ENCODE measurements at regions not wholly inside any gene's neighbourhood (a gene's known extent, or its start where the extent isn't known, plus 50 kb on each side); places are given as distances from the start of the nearest gene placed in this dataset.

DNA sequence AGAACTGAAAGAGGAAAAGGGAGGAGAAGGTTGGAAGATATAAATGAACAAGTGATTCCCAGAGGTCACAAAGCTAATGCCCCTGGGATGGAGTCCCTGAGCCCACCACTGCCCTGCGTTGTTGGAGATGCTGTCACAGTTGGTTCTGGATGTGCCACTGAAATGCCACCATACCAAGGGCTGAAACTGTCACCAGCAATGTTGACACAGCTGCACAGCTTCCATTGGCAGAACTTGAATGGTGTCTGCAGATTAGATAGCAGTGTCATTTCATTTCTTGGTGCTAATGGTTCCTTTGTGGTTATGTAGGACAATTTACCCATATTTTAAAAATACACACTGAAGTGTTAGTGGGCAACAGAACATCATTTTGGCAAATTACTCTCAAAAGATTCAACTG, 120.7 kb downstream of the TBXT start:
- DNase-seq (ENCODE audit: low read depth), result no peak

DNA sequence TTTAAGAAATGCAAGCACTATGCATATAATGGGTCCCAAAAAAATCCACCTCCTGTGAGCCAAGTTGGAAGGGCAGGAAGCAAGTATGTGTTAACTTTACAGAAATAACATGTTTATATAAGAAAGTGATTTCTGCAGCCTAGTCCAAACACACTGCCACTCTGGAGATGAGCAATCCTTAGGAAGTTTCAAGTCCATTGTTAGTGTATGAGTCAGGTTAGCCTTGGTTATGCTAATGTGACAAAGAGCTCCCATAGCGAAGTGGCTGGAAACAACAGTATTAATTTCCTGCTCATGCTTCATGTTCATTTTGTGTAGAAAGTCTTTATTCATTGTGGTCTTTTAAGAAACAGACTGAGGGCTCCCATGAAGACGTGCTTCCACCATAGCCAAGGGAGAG, 121.4 kb downstream of the TBXT start:
- DNase-seq (ENCODE audit: low read depth), result no peak

DNA sequence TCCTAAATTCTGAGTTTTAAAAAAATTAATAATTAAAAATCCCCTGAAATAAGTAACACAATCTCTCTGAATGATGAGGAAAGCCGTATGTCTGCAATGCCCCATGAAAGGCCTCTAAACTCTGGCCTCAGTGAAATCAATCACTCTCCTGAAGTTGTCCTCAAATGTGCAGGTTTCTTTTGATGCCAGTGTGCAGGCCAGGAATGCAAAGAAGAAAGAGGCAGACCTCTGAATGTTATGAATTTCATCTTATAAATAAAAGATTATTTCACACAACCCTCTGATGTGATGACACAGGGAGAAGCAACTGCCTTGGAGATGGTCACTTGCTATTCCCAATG, 121.8 kb downstream of the TBXT start:
- DNase-seq (ENCODE audit: low read depth), result no peak

DNA sequence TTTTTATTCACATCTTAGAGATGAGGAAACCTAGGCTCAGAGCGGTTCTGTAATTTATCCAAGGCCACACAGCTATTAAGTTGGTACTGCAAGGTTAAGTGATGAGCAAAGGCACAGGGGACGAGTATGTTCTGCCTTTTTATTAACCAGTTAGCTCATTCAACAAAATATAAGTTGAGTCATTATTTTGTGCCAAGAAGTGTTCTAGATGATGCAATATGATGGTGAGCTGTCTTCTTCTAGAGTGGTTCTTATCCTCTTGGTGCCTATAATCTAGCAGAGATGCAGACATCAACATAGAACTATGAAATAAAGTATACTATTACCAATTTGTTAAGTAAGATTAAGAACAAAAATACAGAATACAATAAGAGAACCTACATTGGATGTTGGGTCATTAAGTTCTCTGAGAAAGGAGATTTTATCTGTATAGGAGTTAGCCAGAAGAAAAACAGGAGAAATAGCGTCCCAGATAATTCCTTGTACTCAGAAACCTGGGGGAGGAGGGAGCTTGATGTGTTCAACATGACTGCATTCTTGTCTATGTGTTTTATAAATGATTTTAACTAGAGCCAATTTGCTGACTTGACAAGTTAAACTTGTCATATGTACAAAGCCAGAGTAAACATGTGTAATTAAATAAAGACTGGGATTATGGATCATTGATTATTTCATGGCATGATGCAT, 122.3 kb downstream of the TBXT start:
- no peak for DNase-seq (ENCODE audit: low read depth)

DNA sequence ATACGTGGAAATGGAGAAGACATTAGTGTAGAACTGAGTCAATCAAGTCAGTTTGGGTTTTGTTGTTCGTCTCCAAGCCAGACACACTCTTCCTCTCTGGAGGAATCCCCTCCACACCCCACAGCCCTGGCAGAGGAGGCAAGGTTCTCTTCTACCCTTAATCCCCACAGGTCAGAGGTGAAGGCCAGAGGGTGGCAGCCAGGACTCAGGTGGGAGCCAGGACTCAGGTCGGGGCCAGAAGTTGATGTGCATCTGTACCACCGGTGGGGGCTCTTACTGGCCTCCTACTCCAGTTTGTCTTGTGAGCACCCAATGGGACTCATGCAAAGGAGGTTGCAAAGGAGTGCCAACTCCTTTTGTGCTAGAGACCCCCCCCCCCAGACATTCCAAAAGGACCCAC, 126.4 kb downstream of the TBXT start:
- no peak for DNase-seq (ENCODE audit: low read depth)

DNA sequence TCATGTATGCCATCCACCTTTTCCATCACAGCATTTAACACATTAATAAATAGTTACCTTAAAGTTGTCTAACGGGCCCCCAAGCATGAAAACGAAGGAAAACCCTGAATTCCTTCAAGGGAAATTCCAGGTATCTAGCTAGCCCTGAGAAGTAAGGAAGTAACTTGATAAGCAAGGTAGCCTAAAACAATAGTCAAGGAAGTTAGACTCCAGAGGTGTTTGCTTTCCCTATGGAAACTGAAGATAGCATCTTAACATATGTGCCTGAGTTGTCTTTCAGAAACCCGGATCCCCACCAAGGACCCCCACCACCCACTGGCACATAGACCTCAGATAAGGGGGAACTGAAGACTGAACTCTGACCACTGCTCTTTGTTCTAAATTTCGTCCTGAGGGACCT, 127.4 kb downstream of the TBXT start:
- no peak for DNase-seq (ENCODE audit: low read depth)

DNA sequence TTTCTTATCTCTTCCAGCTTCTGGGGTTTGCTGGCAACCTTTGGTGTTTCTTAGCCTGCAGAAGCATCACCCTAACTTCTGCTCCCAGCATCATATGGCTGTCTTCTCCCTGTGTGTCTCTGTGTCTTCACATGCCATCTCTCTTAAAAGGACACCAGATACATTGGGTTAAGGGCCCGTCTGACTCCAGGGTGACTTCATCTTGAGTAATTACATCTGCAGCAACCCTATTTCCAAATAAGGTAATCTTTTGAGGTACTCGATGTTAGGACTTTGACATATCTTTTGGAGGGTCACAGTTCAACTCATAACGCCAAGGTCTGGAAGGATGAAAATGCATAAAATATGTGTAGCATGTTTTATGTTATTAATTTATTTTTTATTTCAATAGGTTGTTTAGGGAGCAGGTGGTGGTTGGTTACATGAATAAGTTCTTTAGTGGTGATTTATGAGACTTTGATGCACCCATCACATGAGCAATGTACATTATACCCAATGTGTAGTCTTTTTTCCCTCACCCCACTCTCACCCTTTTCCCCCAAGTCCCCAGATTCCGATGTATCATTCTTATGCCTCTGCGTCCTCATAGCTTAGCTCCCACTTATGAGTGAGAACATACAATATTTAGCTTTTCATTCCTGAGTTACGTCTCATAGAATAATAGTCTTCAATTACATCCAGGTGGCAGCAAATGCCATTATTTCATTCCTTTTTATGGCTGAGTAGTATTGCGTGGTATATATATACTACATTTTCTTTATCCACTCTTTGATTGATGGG, 131.1 kb downstream of the TBXT start:
- no peak for DNase-seq (ENCODE audit: low read depth)

DNA sequence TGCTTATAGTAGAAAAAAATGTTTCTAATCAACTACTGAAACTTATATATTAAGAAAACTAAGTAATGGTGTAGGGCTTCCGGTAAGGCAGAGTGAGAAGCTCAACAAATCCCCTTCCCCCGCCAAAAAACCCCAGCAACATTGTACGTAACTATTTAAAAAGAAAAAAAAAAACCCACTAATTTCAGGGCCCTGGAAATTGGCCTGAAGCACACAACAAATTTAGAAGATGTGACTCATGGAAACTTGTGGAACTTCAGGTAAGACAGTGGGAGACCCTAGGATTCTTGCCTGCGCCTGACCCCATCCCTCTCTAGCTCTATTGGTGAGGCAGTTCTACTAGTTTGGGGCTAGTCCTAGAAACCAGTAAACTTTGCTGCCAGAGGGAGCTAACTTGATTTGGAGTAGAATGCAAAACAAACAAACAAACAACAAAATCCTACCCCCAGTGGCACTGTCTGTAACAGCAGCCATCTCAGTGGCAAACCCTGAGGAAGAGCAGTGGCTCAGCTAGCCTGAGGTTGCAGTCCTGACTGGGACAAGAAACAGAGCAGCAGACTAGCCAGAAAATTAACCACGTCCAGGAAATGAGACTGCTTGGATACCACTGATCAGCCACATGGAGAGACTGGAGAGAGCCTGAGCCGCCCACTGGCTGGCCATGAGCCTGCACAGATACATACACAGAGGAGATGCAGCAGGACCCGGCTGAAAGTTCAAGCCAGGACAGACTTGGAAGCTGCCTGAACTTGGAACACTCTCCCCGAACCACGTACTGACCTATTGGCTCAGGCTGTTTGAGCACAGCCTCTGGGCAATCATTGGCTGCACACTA, 135.1 kb downstream of the TBXT start:
- DNase-seq (ENCODE audit: low read depth), result no peak

DNA sequence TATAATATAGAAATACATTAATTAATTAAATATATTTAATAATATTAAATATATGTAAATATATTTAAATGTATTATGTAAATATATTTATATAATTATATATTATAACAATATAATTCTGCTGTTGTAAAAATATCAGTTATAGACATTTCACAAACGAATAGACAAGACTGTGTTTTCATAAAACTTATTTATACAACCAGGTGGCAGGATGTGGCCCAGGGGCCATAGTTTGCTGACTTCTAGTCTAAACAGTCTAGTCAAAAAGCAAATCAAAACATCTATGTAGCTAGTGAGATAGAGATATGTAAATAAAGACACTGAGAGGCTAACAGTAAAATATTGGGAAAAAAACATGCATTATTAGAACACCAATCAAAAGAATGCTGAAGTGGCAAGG, 136.4 kb downstream of the TBXT start:
- DNase-seq (ENCODE audit: low read depth), result no peak

DNA sequence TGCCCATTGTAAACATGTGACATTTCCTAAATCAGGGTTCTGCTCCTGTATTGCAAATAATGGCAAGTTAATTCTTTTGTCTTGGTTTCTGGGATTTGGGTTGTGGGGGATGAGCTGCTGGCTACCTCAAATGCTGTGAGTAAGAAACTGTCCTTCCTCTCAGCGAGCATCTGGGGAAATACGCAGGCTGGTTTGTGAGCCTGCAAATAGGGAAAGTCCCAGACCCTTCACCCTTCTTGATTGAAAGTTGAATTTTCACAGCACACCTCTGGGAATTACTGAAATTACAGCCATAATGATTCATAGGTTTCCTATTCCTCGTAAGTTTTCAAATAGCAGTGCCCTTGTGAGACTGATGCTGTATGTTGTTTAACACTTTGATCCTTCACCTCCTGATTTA, 138.1 kb downstream of the TBXT start:
- no peak for DNase-seq (ENCODE audit: low read depth)

DNA sequence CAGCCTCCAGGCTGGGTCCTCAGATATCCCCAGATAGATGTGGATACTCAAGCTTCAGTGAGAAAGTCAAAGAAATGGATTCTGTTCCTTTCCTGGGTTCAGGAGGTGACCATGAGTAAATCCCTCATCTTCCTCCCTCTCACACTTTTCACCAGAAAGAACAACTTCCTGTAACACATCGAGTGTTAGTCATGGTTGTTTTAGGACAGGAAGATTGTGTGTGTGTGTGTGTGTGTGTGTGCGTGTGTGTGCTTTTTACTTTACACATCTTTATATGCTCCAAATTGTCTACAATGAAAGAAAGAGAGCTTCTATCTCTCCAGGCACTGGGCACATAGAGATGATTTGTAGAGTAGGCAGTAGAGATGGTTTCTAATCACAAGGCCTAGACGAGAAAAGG, 139.9 kb downstream of the TBXT start:
- no peak for DNase-seq (ENCODE audit: low read depth)

DNA sequence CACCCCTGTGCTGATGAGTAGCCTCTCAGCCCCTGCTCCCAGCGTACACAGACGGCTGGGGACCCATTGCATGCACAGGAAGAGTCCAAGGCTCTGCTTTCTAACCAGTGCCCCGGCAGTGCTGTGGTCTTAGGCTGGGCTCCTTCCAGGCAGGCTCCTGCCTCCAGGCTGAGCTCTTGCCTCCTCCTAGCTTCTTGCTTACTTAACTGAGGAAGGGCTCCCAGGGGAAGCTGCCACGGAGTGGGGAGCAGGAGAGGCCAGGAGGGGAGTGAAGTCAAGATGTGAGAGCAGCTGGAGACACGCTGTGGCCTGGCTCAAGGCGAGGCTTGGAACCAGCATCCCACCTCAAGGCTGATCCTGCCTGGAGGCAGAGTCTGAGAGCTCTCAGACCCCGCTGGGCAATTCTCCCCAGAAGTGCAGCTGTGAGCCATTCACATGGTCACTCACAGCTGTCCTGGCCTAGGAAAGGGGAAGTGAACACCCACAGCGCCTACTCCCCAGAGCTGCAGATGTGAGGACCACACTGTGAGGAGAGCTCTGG, 141.0 kb downstream of the TBXT start:
- DNase-seq (ENCODE audit: low read depth), result no peak

DNA sequence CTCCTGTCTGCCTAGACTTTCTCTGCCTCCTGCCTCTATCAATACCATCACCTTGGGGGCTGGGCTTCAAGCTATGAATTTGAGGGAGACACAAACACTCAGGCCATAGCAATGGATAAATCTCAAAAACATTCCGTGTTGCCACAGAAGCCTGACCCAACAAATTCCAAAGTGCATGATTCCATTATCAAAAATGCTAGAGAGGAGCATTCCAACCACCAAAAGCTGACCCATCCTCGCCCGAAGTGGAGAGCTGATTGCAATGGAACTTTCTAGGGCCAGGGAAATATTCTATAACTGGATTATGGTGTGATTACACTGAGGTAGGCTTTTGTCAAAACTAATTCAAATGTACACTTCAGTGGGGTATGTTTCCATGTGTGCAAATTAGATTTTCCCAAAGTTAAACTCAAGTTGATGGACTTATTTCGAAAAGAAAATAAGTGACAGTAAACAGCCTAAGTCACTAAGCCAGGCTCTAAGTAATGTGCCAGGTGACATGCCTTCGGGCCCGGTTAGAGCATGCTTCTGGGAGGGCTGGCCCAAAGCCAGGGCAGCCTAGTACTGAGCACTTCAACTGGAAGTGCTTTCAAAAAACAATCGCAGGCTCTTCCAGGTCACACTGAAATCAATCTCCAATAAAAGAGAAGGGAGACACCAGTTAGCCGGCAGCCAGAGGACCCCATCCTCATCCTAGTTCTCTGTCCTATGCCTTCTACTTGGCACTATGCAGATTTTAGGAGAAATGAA, 142.3 kb downstream of the TBXT start:
- DNase-seq (ENCODE audit: low read depth), result no peak

DNA sequence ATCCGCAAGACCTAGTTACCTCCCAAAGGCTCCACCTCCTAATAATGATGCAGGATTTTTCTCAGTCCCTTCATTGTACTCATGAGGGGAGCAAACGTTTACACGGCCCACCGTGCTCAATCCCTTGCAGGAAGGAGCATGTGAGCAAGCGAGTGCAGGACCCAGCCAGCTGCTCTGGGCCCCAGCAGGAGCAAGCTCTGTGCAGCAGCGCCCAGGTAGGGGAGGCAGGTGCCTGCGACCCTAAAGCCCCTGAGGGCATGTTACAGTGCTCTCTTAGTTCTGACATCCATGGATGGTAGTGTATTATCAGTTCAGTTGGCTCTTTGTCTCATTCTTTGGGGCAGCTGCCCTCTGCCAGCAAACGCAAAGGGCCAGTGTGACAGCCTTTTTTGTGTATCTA, 143.4 kb downstream of the TBXT start:
- DNase-seq (ENCODE audit: low read depth), result no peak

DNA sequence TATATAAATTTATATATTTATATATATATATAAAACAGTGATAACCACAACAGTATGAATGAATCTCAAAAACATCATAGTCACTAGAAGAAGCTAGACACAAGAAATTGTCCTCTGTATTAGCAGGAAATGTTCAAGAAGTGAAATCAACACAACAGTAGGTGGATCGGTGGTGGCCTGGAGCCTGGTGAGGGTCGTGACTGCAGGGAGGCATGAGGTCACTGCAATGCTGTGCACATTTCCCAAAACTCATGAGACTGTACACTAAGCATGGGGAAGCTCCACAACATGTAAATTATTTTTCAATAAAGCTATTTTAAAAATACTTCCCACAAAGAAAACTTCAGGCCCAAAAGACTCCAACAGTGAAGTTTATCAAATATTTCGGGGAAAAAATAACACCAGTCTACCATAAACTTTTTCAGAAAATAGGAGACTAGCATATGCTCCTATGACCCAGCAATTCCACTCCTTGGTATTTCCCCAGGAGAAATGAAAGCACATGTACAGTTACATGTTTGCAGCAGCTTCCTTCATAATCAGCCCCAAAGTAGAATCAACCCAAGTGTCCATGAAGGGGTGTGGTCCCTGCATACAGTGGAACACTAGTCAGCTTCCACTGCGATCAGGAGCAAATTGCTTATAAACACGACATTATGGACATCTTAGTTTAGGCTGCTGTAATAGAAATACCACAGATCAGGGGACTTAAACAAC, 144.2 kb downstream of the TBXT start:
- DNase-seq (ENCODE audit: low read depth), result no peak

DNA sequence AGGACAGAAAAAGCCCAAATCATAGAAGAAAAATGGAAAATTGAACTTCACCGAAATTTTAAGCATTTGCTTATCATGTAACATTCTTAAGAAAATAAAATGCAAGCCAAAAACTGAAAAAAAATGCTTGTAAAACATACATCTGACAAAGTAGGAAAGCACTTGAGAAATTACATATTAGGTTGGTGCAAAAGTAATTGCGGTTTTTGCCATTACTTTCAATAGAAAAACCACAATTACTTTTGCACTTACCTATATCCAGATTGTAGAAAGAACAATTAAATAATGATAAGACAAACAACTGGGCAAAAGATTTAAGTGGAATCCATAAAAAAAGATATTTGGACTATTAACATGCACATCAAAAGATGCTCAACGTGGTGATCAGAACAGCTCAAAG, 146.2 kb downstream of the TBXT start:
- no peak for DNase-seq (ENCODE audit: low read depth)

DNA sequence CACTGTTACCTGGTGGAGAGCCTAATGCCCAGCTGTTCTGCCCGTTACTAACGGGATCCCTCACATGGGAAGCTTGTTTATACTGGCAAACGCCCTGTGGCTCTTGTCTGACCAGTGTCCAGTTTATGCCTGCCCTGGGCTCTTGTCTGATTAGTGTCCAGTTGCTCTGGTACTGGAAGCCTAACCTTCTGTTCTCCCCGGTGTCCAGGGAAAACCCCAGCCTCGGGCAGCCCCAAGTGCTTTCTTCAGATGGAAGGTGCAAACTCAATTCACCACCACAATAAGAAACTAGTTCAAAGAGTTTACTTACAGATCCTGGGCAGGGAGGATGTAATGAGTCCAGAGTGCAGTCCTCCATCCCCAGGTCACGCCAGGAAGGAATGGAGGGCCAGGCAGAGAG, 148.4 kb downstream of the TBXT start:
- no peak for DNase-seq (ENCODE audit: low read depth)

DNA sequence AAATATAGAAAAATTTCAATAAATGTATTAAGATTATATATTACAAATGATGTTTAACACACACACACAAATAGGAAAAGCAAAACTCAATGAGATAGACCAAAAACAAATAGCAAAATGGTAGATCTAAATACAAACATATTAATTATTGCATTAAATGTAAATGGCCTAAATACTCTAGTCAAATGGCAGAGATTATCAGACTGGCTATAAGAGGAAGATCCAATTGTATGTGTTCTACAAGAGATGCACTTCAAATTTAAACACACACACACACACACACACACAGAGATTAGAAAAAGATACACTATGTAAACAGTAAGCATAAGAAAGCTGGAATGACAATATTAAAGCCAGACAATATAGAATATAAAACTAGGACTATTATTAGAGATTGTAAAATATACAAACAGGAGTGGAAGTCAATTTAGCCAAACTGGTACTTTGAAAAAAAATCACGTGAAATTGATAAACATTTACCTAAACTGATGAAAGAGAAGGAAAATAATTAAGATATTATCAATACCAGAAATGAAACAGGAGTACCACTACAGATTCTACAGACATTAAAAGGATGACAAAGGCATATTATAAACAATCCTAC, 150.5 kb downstream of the TBXT start:
- no peak for DNase-seq (ENCODE audit: low read depth)

DNA sequence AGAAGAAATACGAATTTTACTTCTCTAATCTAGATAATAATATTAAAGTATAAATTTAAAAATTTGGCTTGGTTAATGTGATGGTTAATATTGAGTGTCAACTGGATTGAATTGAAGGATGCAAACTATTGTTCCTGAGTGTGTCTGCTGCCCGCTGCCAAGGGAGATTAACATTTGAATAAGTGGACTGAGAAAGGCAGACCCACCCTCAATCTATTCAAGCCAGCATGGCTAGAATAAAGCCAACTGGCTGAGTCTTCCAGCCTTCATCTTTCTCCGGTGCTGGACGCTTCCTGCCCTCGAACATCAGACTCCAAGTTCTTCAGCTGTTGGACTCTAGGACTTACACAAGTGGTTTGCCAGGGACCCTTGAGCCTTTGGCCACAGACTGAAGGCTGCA, 152.7 kb downstream of the TBXT start:
- no peak for DNase-seq (ENCODE audit: low read depth)

DNA sequence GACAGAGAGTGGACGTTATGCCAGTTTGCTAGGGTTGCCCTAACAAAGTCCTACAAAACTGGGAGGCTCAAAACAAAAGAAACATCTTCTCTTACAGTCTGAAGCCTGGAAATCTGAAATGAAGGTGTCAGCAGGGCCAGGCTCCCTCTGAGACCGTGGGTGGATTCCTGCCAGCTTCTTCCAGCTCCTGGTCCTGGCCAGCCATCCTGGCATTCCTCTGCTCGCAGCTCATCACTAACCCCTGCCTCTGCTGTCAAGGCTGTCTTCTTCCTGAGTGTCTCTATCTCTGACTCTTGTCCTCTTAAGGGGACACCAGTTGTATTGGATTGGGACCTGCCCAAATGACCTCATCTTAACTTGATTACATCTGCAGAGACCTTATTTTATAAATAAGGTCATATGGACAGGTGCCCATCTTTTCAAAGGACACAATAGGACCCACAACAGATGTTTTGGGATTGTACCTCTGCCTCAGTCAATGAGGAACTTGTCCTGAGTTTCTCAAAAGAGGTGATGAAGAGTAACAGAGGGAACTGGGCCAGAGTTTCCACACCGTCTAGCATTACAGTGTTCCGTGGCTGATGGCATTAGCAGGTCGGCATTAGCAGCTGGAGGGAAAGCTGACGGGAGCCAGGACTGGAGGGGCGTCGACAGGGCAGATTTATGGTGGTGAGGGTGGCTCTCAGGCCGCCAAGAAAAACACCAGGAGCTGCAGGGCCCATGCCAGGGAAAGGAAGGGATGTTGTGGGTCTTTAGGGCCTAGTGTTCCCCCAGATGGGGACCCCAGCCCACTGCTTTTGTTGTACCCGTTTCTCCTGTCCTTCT, 157.3 kb downstream of the TBXT start:
- DNase-seq (ENCODE audit: low read depth), result no peak
